WTC11 (cell line): ENCODE measurements at regions not wholly inside any gene's neighbourhood (a gene's known extent, or its start where the extent isn't known, plus 50 kb on each side); places are given as distances from the start of the nearest gene placed in this dataset.

Experiments
- ATAC-seq: fragments of 200-7000 bp; cut with Tn5 transposase; 2 replicates; pipeline ENCODE4 v1.10.0; 2021; ENCODE audit warnings: mild to moderate bottlenecking, moderate library complexity
- CTCF ChIA-PET: fragments of 300-600 bp; sonication (Branson Sonifier 250); formaldehyde crosslinking; loops from one replicate; lab custom pipeline; 2021; ENCODE audit warnings: antibody characterized with exemption; lab: Charles Lee
- POLR2A ChIA-PET: fragments of 350-600 bp; sonication (Branson Sonifier 250); formaldehyde crosslinking; loops from one replicate; lab custom pipeline; 2021; ENCODE audit warnings: antibody characterized with exemption; lab: Charles Lee
- DNase-seq: peaks from one replicate; pipeline ENCODE4 v3.0.0; 2021; ENCODE audit warnings: low spot score
- H3K27ac Mint-ChIP-seq: 2 replicates; pipeline ENCODE4 v1.8.0; 2021; ENCODE audit warnings: mixed read lengths
- H3K27me3 Mint-ChIP-seq: 2 replicates; pipeline ENCODE4 v1.8.0; 2021; ENCODE audit warnings: low read depth, mild to moderate bottlenecking, moderate library complexity, mixed read lengths
- H3K36me3 Mint-ChIP-seq: 2 replicates; pipeline ENCODE4 v1.8.0; 2021; ENCODE audit warnings: mixed read lengths
- H3K4me1 Mint-ChIP-seq: 2 replicates; pipeline ENCODE4 v1.8.0; 2022; ENCODE audit warnings: mixed read lengths
- H3K4me3 Mint-ChIP-seq: 2 replicates; pipeline ENCODE4 v1.8.0; 2021; ENCODE audit warnings: mild to moderate bottlenecking, moderate library complexity, mixed read lengths
- H3K9me3 Mint-ChIP-seq: 2 replicates; pipeline ENCODE4 v1.8.0; 2021; ENCODE audit warnings: mixed read lengths
- ARID4B ChIP-seq: sonication (generic); formaldehyde crosslinking; IDR thresholded peaks from 2 replicates; pipeline ENCODE4 v1.8.0; 2023; ENCODE audit warnings: missing genetic modification reagents, mild to moderate bottlenecking, borderline replicate concordance
- CDX4 ChIP-seq: fragments of 250-450 bp; sonication (Bioruptor Pico); IDR thresholded peaks from 2 replicates; pipeline ENCODE4 v1.9.0; 2021; ENCODE audit warnings: moderate library complexity, mild to moderate bottlenecking, inconsistent platforms, borderline replicate concordance
- CREM ChIP-seq: sonication (generic); formaldehyde crosslinking; IDR thresholded peaks from 2 replicates; pipeline ENCODE4 v1.8.1; 2022; ENCODE audit warnings: mild to moderate bottlenecking, missing genetic modification reagents, moderate library complexity
- JUN ChIP-seq: sonication (generic); formaldehyde crosslinking; IDR thresholded peaks from 2 replicates; pipeline ENCODE4 v1.8.0; 2023; ENCODE audit warnings: mild to moderate bottlenecking, missing genetic modification reagents
- MAX ChIP-seq: sonication (generic); formaldehyde crosslinking; IDR thresholded peaks from 2 replicates; pipeline ENCODE4 v1.8.0; 2022; ENCODE audit warnings: mild to moderate bottlenecking, missing genetic modification reagents
- NFATC4 ChIP-seq: fragments of 250-450 bp; sonication (Bioruptor Pico); IDR thresholded peaks from 2 replicates; pipeline ENCODE4 v1.9.0; 2021; ENCODE audit warnings: mild to moderate bottlenecking
- PREB ChIP-seq: sonication (generic); formaldehyde crosslinking; IDR thresholded peaks from 2 replicates; pipeline ENCODE4 v1.8.1; 2022; ENCODE audit warnings: mild to moderate bottlenecking, missing genetic modification reagents, moderate library complexity, borderline replicate concordance
- RORB ChIP-seq: fragments of 250-450 bp; sonication (Bioruptor Pico); IDR thresholded peaks from 2 replicates; pipeline ENCODE4 v1.9.0; 2021; ENCODE audit warnings: mild to moderate bottlenecking
- SMAD3 ChIP-seq: sonication (generic); formaldehyde crosslinking; IDR thresholded peaks from 2 replicates; pipeline ENCODE4 v1.8.0; 2022; ENCODE audit warnings: missing genetic modification reagents, mild to moderate bottlenecking, borderline replicate concordance
- SOX15 ChIP-seq: fragments of 250-450 bp; sonication (Bioruptor Pico); IDR thresholded peaks from 2 replicates; pipeline ENCODE4 v1.9.0; 2021; ENCODE audit warnings: mild to moderate bottlenecking
- SP1 ChIP-seq: sonication (generic); formaldehyde crosslinking; conservative IDR thresholded peaks from 2 replicates; pipeline ENCODE4 v1.8.1; 2022; ENCODE audit warnings: missing genetic modification reagents
- TCF7 ChIP-seq: sonication (generic); formaldehyde crosslinking; IDR thresholded peaks from 2 replicates; pipeline ENCODE4 v1.8.0; 2022; ENCODE audit warnings: mild to moderate bottlenecking, low read depth, missing genetic modification reagents, moderate library complexity
- ZNF232 ChIP-seq: sonication (generic); formaldehyde crosslinking; IDR thresholded peaks from 2 replicates; pipeline ENCODE4 v1.8.0; 2022; ENCODE audit warnings: mild to moderate bottlenecking, missing genetic modification reagents
- ZNF532 ChIP-seq: fragments of 250-450 bp; sonication (Bioruptor Pico); IDR thresholded peaks from 2 replicates; pipeline ENCODE4 v1.9.0; 2021; ENCODE audit warnings: mild to moderate bottlenecking, borderline replicate concordance
- ZNF671 ChIP-seq: fragments of 250-450 bp; sonication (Bioruptor Pico); IDR thresholded peaks from 2 replicates; pipeline ENCODE4 v1.8.0; 2021; ENCODE audit warnings: mild to moderate bottlenecking
- ZSCAN18 ChIP-seq: fragments of 250-450 bp; sonication (Bioruptor Pico); IDR thresholded peaks from 2 replicates; pipeline ENCODE4 v2.1.2; 2022; ENCODE audit warnings: mild to moderate bottlenecking, moderate library complexity

GRCh38 chr20:7323957-7324356 lies 556.5 kb downstream of the BMP2 start (continued):
- TF ChIP-seq PREB (CRISPR knock-in tag) (no peak), NFATC4 (CRISPR knock-in tag) (no peak), CDX4 (CRISPR knock-in tag) (no peak), MAX (CRISPR knock-in tag) (no peak)
- TF ChIP-seq, all 79 proteins: peak for 0

- TF ChIP-seq RORB (CRISPR knock-in tag) (no peak), ZNF671 (CRISPR knock-in tag) (no peak), ZNF232 (no peak), TCF7 (CRISPR knock-in tag) (no peak), CREM (CRISPR knock-in tag) (no peak), ZSCAN18 (CRISPR knock-in tag) (no peak), SP1 (CRISPR knock-in tag) (no peak), SMAD3 (no peak), ZNF532 (CRISPR knock-in tag) (no peak)
- ATAC-seq = no peak
- Mint-ChIP-seq H3K9me3 (peaks cover 15% of the 10 kb centered on the region), H3K27me3 (no peaks in the 10 kb centered on the region), H3K4me3 (no peak overlapping the region), H3K36me3 (no peaks in the 10 kb centered on the region), H3K27ac (no peak overlapping the region), H3K4me1 (no peaks in the 10 kb centered on the region)
- DNase-seq = no peak
- ChIA-PET POLR2A (no interaction called here), CTCF (interaction anchor here (1.3 kb wide), 1 partner anchor 42 kb away, joined by 3 read pairs; no protein-coding TSS in a partner anchor)
Observed at GRCh38 chr20:7327810-7328209, 560.3 kb downstream of the BMP2 start.

GRCh38 chr20:7330850-7331249 lies 563.4 kb downstream of the BMP2 start:
- Mint-ChIP-seq H3K27me3 (no peaks in the 10 kb centered on the region), H3K27ac (no peak overlapping the region), H3K36me3 (no peaks in the 10 kb centered on the region), H3K4me1 (no peaks in the 10 kb centered on the region), H3K4me3 (no peak overlapping the region), H3K9me3 (peaks cover 17% of the 10 kb centered on the region)
- no peak for DNase-seq
- POLR2A ChIA-PET = interaction anchor here (0.7 kb wide), 1 partner anchor 13 kb away, joined by 4 read pairs; no protein-coding TSS in a partner anchor
- no peak for ATAC-seq
- CTCF ChIA-PET = no interaction called here
- TF ChIP-seq JUN (no peak), SOX15 (no peak), ZNF532 (CRISPR knock-in tag) (no peak), ARID4B (CRISPR knock-in tag) (no peak)
